Epithelial cell of proximal tubule (primary cell): ENCODE measurements at regions not wholly inside any gene's neighbourhood (a gene's known extent, or its start where the extent isn't known, plus 50 kb on each side); places are given as distances from the start of the nearest gene placed in this dataset.

ENCODE experiments used
- DNase-seq: peaks from one replicate; pipeline ENCODE4 v3.0.0-alpha.2; 2011; ENCODE audit warnings: low read depth
- H3K4me3 ChIP-seq: 2 replicates; pipeline ENCODE4 v1.5.1; 2011; ENCODE audit warnings: low read depth, mild to moderate bottlenecking, low read length
- CTCF ChIP-seq: conservative IDR thresholded peaks from 2 replicates; pipeline ENCODE4 v1.5.1; 2012; ENCODE audit warnings: low read depth, mild to moderate bottlenecking, low read length

GRCh38 chr4:154073107-154073822 is 284.4 kb upstream of the SFRP2 start:
- peak; percentile 85 for DNase-seq
- no peak for TF ChIP-seq CTCF
- no peak overlapping the region for H3K4me3 ChIP-seq

DNA sequence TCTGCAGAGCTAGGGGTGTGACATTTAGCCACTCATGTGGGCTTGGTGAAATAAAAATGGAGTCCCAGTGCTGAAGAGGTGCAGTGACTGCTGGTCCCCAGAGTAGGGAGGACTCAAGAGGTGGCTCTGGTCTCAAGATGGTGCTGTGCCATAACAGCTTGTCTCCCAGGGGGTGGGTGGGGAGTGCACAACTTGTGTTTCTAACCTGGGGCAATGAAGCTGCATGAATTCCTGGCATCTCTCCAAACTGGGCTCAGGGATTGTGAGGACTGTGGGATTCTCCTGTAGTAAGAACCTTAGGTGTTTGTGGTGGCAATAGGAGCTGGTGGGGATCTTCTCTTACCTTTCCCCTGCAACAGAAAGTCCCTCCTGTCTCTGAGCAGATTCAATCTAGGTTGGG is 278.9 kb upstream of the SFRP2 start:
- no peak overlapping the region for H3K4me3 ChIP-seq
- no peak for TF ChIP-seq CTCF
- no peak for DNase-seq

DNA sequence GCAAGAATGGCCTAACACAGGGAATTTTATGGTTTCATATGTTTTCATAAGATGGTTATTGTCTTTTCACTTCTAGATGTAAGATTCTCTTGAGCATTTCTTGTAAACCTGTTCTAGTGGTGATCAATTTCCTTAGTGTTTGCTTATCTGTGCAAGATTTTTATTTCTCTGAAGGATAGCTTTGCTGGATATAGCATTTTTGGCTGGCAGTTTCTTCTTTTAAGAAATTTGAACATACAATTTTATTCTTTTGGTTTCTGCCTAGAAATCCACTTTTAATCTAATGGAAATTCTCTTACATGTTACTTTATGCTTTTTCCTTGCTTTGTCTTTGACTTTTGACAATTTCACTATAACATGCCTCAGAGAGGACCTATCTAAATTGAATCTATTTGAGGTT is 276.5 kb upstream of the SFRP2 start:
- H3K4me3 ChIP-seq, result no peak overlapping the region
- no peak for TF ChIP-seq CTCF
- no peak for DNase-seq

DNA sequence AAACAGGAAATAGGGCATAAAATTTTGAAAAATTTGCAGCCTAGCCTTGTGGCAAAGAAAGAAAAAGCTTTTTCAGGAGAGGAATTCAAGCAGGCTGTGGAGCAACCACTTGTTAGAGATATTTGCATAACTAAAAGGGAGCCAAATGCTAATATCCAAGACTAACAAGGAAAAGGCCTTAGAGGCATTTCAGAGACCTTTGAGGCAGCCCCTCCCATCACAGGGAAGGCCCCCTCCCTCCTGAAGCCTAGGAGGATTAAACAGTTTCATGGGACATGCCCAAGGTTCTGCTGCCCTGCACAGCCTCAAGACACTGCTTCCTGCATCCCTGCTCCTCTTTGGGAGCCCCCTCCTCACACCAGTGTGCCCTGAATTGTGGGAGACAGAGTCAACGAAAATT is 275.4 kb upstream of the SFRP2 start:
- no peak for DNase-seq
- no peak for TF ChIP-seq CTCF
- H3K4me3 ChIP-seq, result no peak overlapping the region

DNA sequence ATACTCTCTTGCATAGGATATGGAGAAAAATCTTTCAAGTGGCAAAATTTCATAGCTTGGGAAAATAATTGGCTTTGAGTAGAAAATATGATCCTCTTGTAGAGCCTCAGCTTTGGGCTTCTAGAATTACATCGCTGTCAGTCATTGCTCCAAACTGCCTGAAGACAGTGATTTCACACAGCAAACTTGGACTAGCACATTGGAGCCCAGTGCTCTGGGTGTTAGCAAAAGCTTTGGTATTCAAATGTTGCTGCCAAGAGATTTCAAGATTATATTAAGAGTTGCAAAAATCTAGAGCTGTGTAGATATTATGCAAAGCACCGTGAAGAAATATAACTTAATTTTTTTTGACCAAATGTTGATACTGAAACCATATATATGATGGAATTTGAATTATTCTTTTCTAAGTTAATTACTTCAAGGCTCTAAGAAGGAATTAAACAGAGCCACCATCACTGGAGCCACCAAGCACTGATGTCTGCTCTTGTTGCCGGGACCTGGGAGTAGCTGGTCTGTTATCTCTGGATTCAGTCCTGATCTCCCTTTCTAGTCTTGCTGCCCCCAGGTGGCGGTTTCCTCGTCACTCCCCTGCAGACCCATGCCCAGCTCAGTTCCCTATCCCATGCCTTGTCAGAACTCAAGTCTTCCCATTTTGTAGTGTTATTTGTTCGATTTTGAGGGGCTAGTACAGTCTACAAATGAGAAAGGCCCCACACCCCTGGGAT is 260.7 kb upstream of the SFRP2 start:
- no peak for TF ChIP-seq CTCF
- no peak for DNase-seq
- H3K4me3 ChIP-seq, result no peak overlapping the region

- DNase-seq, result no peak
- TF ChIP-seq CTCF, result no peak
- H3K4me3 ChIP-seq, result no peak overlapping the region
Measured at GRCh38 chr4:154047733-154048132, 258.9 kb upstream of the SFRP2 start.
